Activated CD8-positive, alpha-beta memory T cell treated with anti-CD3 and anti-CD28 coated beads for 4 hours (primary cell): ENCODE measurements at regions not wholly inside any gene's neighbourhood (a gene's known extent, or its start where the extent isn't known, plus 50 kb on each side); places are given as distances from the start of the nearest gene placed in this dataset.
"Not testable (repeated sequence)": the region's sequence is repeated elsewhere in the genome, so short reads cannot be mapped to it uniquely, and the experiment has no call there.

Source experiments
- DNase-seq, 2 donors: peaks; one replicate each; pipeline ENCODE4 v3.0.0-alpha.2; 2020; ENCODE audit warnings: low read depth in 2 of 2

- no peak for DNase-seq
These were observed 463.5 kb downstream of the QKI start for GRCh38 chr6:163877877-163878639.

- DNase-seq: no peak
These were observed 461.9 kb downstream of the QKI start for GRCh38 chr6:163876391-163876790.

DNA sequence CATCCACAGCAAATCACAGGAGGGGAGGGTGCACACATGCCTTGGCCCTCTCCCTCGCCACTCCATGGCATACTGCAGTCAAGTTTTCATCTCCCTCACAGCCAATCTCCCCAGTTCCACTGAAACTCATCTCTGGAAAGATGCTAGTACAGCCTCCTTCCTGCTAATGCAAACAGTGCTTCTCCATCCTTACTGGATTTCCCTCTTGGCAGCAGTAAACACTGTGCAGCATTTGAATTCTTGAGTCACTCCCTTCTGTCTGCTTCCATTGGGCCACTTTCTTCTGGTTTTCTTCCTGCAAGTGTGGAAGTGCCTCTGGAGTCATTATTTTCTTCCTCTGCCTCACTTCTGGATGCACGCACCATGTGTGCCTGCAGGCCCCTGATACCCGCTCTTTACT lies 460.3 kb downstream of the QKI start:
- DNase-seq: no peak

GRCh38 chr6:163872335-163872734 lies 457.8 kb downstream of the QKI start:
- no peak for DNase-seq

- no peak for DNase-seq
These were observed 457.1 kb downstream of the QKI start for GRCh38 chr6:163871616-163872015.

GRCh38 chr6:163867518-163868292 lies 453.2 kb downstream of the QKI start:
- DNase-seq: no peak

GRCh38 chr6:163866192-163866591 lies 451.7 kb downstream of the QKI start:
- no peak for DNase-seq

DNA sequence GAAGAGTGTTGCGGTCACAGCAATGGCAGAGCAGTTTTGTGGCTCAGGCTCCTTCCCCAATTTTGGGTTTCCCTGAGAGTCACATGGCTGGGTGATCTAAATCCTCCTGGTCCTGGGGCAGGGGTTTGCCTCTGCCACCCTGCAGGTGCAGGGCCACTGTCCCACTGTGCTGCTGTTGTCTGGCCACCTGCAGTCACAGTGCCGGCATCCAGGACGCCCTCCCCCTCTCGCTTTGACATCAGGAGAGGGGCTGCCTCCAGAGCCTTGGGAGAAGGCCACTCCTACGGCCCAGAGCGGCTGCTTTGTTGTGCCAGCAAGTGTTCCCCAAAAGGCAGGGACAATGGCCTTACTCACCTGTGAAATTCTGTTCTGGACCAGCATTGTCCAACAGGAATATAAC lies 449.0 kb downstream of the QKI start:
- DNase-seq: no peak

- DNase-seq: no peak
These were observed 448.2 kb downstream of the QKI start for GRCh38 chr6:163862701-163863100.

DNA sequence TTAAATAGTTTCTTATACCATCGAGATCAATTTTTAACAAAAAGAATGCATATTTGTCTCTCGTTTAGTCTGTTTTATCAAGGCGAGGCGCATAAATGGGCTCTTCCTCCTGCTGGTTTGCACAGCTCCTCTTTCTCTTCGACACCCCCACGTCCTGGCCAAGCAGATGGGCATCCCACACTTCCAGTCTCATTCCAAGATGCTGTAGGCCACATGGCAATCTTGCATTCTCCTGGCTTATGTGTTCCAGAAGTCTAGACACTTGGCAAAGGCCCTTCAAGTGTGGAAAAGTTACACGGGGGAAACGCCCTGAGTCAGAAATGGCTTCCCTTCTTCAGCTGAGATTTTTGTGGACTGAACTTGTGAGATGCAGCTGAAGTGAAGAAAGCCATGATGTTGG lies 447.1 kb downstream of the QKI start:
- DNase-seq: no peak

- DNase-seq: no peak
These were observed 446.0 kb downstream of the QKI start for GRCh38 chr6:163860287-163861081.

- not testable (repeated sequence) for DNase-seq
These were observed 444.4 kb downstream of the QKI start for GRCh38 chr6:163858870-163859269.

- DNase-seq: no peak
These were observed 442.9 kb downstream of the QKI start for GRCh38 chr6:163857421-163857820.

GRCh38 chr6:163850874-163851273 lies 436.4 kb downstream of the QKI start:
- no peak for DNase-seq

GRCh38 chr6:163844761-163845160 lies 430.2 kb downstream of the QKI start:
- no peak for DNase-seq

DNA sequence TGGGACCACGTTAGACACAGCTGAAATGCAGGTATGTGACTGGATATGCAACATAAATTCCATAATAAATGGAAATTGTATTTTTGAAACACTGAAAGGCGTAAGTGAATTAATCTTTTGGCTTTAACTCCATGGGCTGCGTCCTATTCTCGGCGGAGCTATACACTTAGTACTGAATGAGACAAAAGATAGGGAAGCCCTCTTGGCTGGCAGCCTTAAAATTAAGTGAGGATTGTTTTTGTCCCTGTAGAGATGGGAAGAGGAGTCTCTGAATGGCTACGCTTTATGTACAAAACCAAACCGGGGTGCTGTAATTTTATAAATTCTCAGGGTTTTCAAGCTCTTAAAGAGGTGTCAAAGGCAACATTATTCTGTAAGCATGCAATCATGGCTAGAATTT lies 429.8 kb downstream of the QKI start:
- no peak for DNase-seq

DNA sequence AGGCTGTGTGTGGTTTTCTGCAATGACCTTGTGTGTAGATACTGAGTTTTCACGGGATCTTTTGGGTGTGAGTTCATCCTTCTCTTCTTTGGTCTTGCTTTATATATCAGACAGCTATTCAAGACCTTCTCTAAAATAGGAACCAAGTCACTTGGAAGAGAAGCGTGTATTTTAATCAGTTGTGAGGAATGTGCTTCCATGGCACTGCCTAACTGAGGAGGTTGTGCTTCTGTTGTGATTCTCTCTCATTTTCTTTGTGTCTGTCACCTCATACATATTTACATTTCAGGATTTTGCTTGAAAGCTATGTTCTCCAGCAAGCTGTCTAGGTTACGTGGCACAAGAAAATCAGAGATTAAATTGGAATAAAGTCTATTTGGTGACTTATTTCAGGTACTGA lies 428.7 kb downstream of the QKI start:
- no peak for DNase-seq

DNA sequence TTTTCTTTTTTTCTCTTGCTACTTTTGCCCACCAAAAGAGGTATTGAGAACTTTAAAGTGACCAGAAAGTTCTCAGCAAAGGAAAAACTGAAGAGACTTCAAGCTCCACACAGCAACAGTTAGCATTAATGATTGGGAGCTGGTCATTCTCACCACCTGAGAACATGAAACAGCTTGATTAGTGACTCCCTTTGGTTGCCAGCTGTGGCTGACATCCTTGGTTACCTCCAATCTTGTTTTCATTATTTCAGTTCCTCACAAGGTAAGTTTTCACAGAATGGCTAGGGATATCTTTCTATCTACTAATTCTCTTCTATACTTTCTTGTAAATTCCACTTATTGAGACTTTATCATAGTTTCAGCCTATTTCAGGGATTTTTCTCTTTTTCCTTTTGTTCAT lies 427.9 kb downstream of the QKI start:
- DNase-seq: no peak

GRCh38 chr6:163841733-163842132 lies 427.2 kb downstream of the QKI start:
- DNase-seq: no peak

- no peak for DNase-seq
These were observed 426.8 kb downstream of the QKI start for GRCh38 chr6:163841326-163841725.

DNA sequence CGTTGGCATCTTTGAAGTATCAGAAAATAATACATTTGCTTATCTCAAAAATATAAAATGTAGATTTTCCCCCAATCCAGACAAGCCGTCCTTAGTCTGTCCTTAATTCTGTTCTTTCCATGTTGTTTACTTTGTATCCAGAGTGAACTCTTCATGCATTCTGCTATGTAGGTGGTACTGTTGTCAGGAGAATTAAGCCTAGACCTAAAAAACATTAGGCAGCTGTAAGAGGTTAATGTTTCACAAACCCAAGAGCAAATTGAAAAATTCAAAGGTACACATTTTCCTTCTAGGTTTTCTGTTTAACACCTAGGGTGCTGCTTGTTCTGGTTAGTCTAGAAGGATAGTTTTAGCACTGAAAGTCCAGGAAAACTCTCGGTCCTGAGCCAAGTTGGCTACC lies 426.4 kb downstream of the QKI start:
- no peak for DNase-seq

DNA sequence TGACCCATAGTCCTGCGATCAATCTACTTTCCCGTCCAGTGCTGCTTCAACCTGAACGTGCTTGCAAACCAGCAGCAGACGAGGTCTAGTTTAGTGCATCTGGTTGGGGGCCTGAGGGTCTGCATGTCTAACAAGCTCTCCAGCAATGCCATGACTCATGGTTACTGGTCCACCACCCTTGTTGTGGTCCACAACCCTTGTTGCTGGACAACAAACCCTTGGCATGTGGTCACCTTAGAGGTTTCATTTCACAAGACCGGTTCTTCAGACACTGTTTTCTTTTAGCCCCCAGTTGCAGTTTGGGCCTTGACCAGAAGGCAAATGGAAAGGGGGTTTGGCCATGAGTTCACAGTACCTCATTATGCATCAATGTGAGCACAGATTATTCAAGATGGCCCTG lies 424.8 kb downstream of the QKI start:
- no peak for DNase-seq
